Esophagus squamous epithelium (tissue), 4 donors: ENCODE measurements at regions not wholly inside any gene's neighbourhood (a gene's known extent, or its start where the extent isn't known, plus 50 kb on each side); places are given as distances from the start of the nearest gene placed in this dataset.

Experiments
- CTCF ChIP-seq, 6 experiments: fragments of 450-650 bp in 4 of 6; fragments of 200-600 bp in 2 of 6; sonication (generic) in 2 of 6; IDR thresholded peaks; one replicate each; pipeline ENCODE4 v1.5.1; 2016 to 2019; ENCODE audit warnings: antibody characterized with exemption in 6 of 6, mild to moderate bottlenecking in 4 of 6, moderate library complexity in 4 of 6
- POLR2A ChIP-seq, 4 donors: fragments of 450-650 bp; IDR thresholded peaks; one replicate each; pipeline ENCODE4 v1.6.1; 2017; ENCODE audit warnings: antibody characterized with exemption in 4 of 4, mild to moderate bottlenecking in 4 of 4, moderate library complexity in 3 of 4

GRCh38 chr1:90474158-90474557, 242.9 kb downstream of the BARHL2 start:
- TF ChIP-seq CTCF (IDR thresholded peaks at IDR 0.05) (no peak), POLR2A (IDR thresholded peaks at IDR 0.05) (no peak)
